Neural cell (in vitro differentiated cells): ENCODE measurements at regions not wholly inside any gene's neighbourhood (a gene's known extent, or its start where the extent isn't known, plus 50 kb on each side); places are given as distances from the start of the nearest gene placed in this dataset.

ENCODE experiments used
- EZH2 ChIP-seq: fragments of 200-600, 300-800 bp; shearing (Covaris generic), sonication (generic); IDR thresholded peaks from 2 replicates; pipeline ENCODE4 v1.6.1; 2014; ENCODE audit warnings: antibody characterized with exemption, low read length, borderline replicate concordance, mild to moderate bottlenecking; ENCODE audit not compliant: insufficient read depth, poor library complexity, severe bottlenecking
- RAD21 ChIP-seq: fragments of 450-650 bp; conservative IDR thresholded peaks from 2 replicates; pipeline ENCODE4 v1.6.1; 2014; ENCODE audit warnings: antibody characterized with exemption, mild to moderate bottlenecking, moderate library complexity
- TAF1 ChIP-seq: IDR thresholded peaks from 2 replicates; pipeline ENCODE4 v1.6.1; 2012; ENCODE audit warnings: low read depth
- TF ChIP-seq, protein P1 (sequence below): fragments of 450-650 bp; IDR thresholded peaks from 2 replicates; pipeline ENCODE4 v1.5.1; 2014; ENCODE audit warnings: antibody characterized with exemption, mild to moderate bottlenecking, moderate library complexity; ENCODE audit not compliant: poor library complexity, severe bottlenecking

DNA sequence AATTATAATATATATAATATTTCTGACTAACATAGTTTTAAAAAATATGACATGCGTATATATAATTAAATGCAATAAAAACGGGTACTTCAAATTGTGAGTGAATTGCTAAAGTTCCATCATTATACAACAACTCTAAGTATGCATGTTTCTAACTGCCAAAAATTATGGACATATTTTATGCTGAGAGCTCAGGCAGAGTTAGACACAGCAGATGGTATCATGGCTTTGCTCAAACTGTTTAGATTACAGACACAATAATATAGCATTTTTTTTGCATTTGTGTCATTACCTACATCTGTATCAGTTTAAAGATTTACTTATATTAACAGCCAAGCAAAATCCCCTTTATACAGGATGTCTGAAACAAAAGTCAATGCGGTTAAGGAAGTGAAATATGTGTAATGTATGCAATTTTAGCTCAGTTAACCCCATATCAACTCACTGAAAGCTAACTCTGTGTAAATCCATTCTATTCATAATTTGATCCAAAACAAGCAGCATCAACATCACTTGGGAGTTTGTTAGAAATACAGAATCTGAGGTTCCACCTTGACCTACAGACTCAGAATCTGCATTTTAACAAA, 119.1 kb upstream of the CNKSR2 start:
- no peak for TF ChIP-seq RAD21
- TF ChIP-seq, protein P1, sequence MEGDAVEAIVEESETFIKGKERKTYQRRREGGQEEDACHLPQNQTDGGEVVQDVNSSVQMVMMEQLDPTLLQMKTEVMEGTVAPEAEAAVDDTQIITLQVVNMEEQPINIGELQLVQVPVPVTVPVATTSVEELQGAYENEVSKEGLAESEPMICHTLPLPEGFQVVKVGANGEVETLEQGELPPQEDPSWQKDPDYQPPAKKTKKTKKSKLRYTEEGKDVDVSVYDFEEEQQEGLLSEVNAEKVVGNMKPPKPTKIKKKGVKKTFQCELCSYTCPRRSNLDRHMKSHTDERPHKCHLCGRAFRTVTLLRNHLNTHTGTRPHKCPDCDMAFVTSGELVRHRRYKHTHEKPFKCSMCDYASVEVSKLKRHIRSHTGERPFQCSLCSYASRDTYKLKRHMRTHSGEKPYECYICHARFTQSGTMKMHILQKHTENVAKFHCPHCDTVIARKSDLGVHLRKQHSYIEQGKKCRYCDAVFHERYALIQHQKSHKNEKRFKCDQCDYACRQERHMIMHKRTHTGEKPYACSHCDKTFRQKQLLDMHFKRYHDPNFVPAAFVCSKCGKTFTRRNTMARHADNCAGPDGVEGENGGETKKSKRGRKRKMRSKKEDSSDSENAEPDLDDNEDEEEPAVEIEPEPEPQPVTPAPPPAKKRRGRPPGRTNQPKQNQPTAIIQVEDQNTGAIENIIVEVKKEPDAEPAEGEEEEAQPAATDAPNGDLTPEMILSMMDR: no peak
- no peak for TF ChIP-seq EZH2
- no peak for TF ChIP-seq TAF1
